Kidney (tissue), 13 donors: ENCODE measurements at regions not wholly inside any gene's neighbourhood (a gene's known extent, or its start where the extent isn't known, plus 50 kb on each side); places are given as distances from the start of the nearest gene placed in this dataset.
"Not testable (repeated sequence)": the region's sequence is repeated elsewhere in the genome, so short reads cannot be mapped to it uniquely, and the experiment has no call there.

Source experiments
- DNase-seq, 5 donors: peaks; one replicate each; pipeline ENCODE4 v3.0.0-alpha.2; 2013 to 2020
- FAIRE-seq: peaks from 2 replicates; lab custom pipeline; 2012; peaks lifted over from hg19 to GRCh38; lab: Jason Lieb, UNC
- H3K27ac ChIP-seq, 2 donors: one replicate each; pipeline ENCODE4 v1.7.0; 2013; ENCODE audit warnings: low read depth in 2 of 2, low read length in 2 of 2, inconsistent platforms in 1 of 2
- H3K27me3 ChIP-seq: one replicate; pipeline ENCODE4 v1.7.1; 2013; ENCODE audit warnings: low read length, inconsistent platforms; ENCODE audit not compliant: control insufficient read depth, insufficient read depth
- H3K36me3 ChIP-seq, 3 donors: one replicate each; pipeline versions ENCODE4 v1.7.0 to v1.7.1; 2013; ENCODE audit warnings: low read length in 3 of 3, control low read depth in 1 of 3, inconsistent platforms in 1 of 3; ENCODE audit not compliant: insufficient read depth in 3 of 3, control insufficient read depth in 2 of 3
- H3K4me1 ChIP-seq, 3 donors: one replicate each; pipeline versions ENCODE4 v1.7.0 to v1.7.1; 2013; ENCODE audit warnings: low read length in 3 of 3, inconsistent platforms in 1 of 3, low read depth in 1 of 3; ENCODE audit not compliant: control insufficient read depth in 2 of 3, insufficient read depth in 2 of 3
- H3K4me3 ChIP-seq, 3 donors: one replicate each; pipeline versions ENCODE4 v1.7.0 to v1.8.1; 2013; ENCODE audit warnings: low read length in 3 of 3, control low read depth in 1 of 3, inconsistent platforms in 1 of 3
- H3K9ac ChIP-seq, 3 donors: one replicate each; pipeline versions ENCODE4 v1.7.0 to v1.7.1; 2013; ENCODE audit warnings: low read length in 3 of 3, control low read depth in 1 of 3, inconsistent platforms in 1 of 3
- H3K9me3 ChIP-seq, 3 donors: one replicate each; pipeline versions ENCODE4 v1.7.0 to v1.7.1; 2013; ENCODE audit warnings: low read length in 3 of 3, control low read depth in 1 of 3, inconsistent platforms in 1 of 3; ENCODE audit not compliant: control insufficient read depth in 2 of 3, insufficient read depth in 1 of 3
- CTCF ChIP-seq: IDR thresholded peaks from 3 replicates; pipeline ENCODE4 v1.5.1; 2012; ENCODE audit warnings: mild to moderate bottlenecking, moderate library complexity, borderline replicate concordance; ENCODE audit not compliant: insufficient read depth; ENCODE audit errors: extremely low read depth
- intact Hi-C: fragments of 100-400 bp; cut with DNase I; formaldehyde crosslinking; loops from one replicate; pipeline ENCODE4 v1.11.1; 2022
- donor health status: control.
- donor health status: control.
- donor health status: control.
- donor health status: control.
- donor health status: control.
- donor health status: DM: yes; HTN: yes; CAD: no.
- donor health status: Normal renal cell carcinoma (clear cell type).

- DNase-seq (no peak), FAIRE-seq (no peak)
- Histone ChIP-seq H3K4me1 (no peaks in the 10 kb centered on the region), H3K27ac (no peak overlapping the region), H3K36me3 (no peaks in the 10 kb centered on the region), H3K27me3 (no peaks in the 10 kb centered on the region), H3K9me3 (no peaks in the 10 kb centered on the region), H3K9ac (no peak overlapping the region), H3K4me3 (no peak overlapping the region)
- intact Hi-C loops, result no loop called here
- TF ChIP-seq CTCF, result no peak
These were observed 336.8 kb downstream of the RFPL4B start for GRCh38 chr6:112683926-112684325.

- H3K4me3 ChIP-seq, H3K9me3 ChIP-seq, H3K27ac ChIP-seq, H3K36me3 ChIP-seq, intact Hi-C loops, H3K9ac ChIP-seq, H3K27me3 ChIP-seq, FAIRE-seq, DNase-seq, H3K4me1 ChIP-seq: not testable (repeated sequence)
These were observed 338.5 kb downstream of the RFPL4B start for GRCh38 chr6:112685521-112686220.

GRCh38 chr6:112688487-112689165, 341.5 kb downstream of the RFPL4B start:
- H3K4me1 ChIP-seq, H3K27ac ChIP-seq, H3K4me3 ChIP-seq, H3K9me3 ChIP-seq, H3K27me3 ChIP-seq, H3K9ac ChIP-seq, FAIRE-seq, intact Hi-C loops, H3K36me3 ChIP-seq: not testable (repeated sequence)
- DNase-seq, result peak in 3 of 5 donors; percentile 37 to 53 (median 51)

- intact Hi-C loops, DNase-seq, H3K9ac ChIP-seq, H3K9me3 ChIP-seq, H3K4me3 ChIP-seq, FAIRE-seq, H3K27me3 ChIP-seq, H3K27ac ChIP-seq, H3K4me1 ChIP-seq, H3K36me3 ChIP-seq: not testable (repeated sequence)
These were observed 342.2 kb downstream of the RFPL4B start for GRCh38 chr6:112689183-112689858.
